DMS114 treated with DMSO at 0.1 percent for 48 hours (cell line): ENCODE measurements at regions not wholly inside any gene's neighbourhood (a gene's known extent, or its start where the extent isn't known, plus 50 kb on each side); places are given as distances from the start of the nearest gene placed in this dataset.

ENCODE experiments used
- DNase-seq: peaks from one replicate; lab custom pipeline; 2025; ENCODE audit not compliant: unreplicated experiment; lab: John Stamatoyannopoulos, UW

DNA sequence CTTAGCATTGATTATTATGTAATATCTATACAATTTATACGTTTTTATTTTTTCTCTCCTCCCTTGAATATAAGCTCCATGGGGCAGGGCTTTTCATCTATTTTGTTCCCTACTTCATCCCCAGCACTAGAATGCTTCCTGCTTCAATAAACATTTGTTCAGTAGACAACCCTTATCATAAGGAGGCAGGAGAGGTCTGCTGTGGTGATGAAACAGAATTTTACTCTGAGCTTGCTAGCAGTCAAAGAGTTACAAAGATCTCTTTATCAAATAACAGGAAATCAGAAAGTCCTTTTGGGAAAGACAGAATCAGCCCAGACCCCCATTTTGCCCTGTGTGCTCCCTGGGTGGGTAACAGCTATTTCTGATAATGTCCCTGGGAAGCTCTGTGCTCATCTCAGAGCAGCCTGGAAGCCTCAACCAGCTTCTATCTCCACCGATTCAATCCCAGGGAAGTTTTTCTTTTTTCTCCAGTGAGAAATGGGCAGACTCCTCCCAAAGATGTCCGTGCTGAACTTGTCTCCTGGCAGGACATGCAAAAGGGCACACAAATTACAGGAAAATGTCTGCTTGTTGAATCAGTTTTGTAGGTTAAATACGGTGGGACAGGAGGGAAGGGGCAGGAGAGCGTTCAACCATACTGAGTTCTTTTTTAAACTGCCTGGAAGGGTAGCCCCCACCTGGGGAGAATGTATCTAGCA lies 84.7 kb upstream of the PKDCC start:
- DNase-seq: no peak

- DNase-seq: no peak
These were observed 83.9 kb upstream of the PKDCC start for GRCh38 chr2:41963661-41964525.

GRCh38 chr2:41965173-41965908 lies 82.5 kb upstream of the PKDCC start:
- no peak for DNase-seq

DNA sequence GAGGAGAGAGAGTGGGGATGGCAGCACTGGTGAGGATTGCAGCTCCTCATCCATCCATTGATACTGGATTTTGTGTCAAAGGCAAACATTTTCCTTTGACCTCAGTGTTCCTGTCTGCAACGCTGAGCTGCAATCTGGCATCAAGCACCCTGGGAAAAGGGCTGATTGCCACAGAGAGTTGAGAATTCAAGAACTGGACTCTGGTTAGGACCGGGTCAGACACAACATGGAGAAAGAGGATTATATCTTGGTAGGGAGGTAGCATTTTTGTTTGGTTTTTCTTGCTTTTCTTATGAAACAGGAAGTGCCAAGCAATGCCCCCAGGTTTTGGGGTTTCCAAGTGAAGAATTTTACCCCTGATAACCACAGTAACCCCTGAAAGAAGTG lies 81.9 kb upstream of the PKDCC start:
- DNase-seq: no peak

DNA sequence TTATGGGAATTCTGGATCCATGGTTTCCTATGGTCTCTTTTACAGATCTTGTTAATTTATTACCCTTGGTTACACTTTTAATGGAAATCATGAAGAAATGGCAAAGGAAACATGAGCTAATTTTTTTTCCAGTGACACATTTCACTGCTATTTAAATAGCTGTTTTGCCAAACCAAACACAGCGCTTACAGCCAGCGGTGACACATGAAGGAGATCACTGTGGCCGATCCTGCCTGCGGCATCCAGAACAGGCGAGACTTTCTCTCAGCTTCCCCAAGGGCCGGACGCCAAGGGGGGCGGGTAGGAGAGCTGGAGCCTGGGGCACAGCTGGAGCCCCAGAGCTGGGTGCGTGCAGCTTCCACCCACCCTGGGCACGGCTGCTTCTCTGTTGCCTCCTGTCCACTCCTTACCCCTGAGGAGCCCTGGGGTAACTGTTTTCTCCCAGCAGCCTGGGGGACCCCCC lies 81.4 kb upstream of the PKDCC start:
- DNase-seq: no peak

DNA sequence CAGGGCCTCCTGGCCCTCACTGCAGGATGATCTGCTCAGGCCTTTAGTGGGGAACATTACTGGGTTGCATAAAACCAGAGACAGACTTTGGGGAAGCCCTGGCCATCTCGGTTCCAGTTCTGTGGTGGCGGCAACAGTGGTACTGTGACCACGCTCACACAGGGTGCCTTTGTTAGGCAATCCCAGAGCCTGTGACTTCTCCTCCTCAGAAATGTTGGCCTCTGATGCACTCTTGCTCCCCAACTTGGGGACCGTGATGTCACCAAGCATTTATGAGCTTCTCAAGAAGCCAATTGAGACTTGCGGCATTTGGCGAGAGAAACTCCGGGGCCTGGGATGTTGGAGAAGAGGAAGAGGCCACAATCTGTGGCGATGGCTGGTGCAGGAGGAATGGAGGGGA lies 80.9 kb upstream of the PKDCC start:
- no peak for DNase-seq

DNA sequence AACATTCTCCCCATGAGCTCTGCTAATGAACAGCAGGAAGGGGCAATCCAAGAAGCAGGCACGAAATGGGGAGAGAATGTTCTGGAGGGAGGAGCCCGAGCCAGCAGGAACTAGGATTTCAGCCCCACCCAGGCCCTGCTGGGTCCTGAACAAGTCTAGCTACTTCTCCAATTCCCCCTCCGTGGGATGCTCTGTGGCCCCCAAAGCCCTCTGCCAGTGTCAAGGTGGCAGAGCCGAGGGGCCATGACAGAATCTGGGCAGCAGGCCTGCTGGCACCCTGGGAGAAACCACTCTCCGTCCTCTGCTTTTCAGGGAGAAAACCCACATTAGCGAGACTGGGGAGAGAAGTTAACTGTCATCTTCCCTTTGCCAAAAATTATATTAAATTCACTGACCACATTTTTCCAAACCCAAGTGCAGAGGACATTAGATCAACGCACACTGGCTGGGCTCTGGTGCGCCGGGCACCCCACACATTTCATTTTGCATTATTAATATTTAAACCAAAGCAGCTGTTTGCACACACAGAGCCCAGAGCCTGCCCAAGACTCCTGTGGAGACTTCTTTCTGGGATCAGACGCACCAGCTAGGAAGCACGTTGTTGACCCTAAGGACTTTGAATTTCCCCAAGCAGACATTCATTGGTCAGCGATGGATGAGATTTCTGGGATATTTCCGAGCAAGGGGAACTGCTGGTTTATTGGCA lies 80.2 kb upstream of the PKDCC start:
- no peak for DNase-seq

- DNase-seq: no peak
These were observed 79.6 kb upstream of the PKDCC start for GRCh38 chr2:41968182-41968578.

DNA sequence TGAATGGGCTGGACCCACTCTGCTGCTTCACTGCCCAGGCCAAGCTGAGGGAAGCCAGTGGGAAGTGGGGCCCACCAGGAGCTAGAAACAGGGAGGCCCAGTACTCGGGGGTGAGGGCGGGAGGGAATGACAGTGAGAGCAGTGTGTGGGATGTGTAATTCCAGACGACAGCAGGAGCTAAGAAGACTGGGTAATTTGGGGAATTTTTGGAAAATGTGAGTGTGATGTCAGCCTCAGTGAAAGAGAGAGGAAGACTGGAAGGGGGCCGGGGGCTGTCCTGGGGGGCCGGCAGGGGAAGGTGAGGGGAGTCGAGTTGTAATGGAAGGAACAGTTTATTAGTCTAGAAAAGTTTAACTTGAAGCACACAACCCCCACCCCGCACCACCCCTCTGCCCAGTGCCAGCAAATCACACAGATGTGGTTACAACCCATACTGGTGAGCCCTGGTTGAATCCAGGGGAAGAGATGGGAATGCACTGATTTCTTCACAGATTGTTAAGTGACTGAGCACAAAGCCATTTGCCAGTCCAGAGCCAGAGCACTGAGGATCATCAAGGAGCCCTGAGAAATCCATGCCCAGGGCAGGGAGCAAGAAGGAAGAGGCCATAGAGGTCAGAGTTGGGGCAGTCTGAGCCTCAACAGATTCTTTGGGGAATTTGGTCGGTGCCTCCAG lies 76.7 kb upstream of the PKDCC start:
- DNase-seq: no peak

- DNase-seq: no peak
These were observed 75.6 kb upstream of the PKDCC start for GRCh38 chr2:41972179-41972578.

DNA sequence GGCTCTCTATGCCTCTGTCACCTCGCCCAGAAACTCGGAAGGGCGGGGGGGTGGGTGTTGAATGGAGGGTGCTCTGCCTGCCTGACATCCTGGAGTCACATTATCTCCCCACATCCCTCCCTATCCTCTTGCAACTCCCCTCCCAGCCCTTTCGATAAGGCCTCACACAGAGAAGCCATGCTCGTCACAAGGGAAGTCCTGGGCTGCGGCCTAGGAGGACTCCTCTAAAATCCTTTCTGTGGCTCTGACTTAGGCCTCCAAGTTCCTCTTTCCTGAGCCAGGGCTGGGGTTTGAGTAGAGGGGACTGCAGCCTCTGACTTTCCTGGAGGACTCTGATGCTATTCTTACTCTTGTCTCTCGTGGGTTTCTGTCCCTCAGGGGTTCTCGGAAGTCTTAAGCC lies 75.0 kb upstream of the PKDCC start:
- DNase-seq: no peak

DNA sequence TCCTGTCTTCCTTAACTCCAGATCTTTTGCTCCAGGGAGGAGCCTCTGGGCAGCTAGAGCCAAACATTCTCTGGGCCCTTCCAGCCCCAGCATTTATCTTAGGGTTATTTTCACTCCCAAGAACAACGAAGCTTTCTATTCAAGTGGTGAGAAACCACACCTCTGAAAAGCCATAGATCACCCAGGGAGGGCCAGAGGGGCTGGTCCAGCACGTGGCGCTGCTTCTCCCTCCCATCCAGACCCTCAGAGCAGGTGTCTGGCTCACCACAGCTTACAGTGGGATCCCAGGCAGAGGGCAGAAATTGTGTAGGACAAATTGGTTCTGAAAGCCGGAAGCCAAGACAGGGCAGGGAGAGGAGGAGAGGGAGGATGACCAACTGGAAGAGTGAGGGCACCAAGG lies 74.0 kb upstream of the PKDCC start:
- no peak for DNase-seq

- DNase-seq: no peak
These were observed 66.4 kb upstream of the PKDCC start for GRCh38 chr2:41981417-41981816.

DNA sequence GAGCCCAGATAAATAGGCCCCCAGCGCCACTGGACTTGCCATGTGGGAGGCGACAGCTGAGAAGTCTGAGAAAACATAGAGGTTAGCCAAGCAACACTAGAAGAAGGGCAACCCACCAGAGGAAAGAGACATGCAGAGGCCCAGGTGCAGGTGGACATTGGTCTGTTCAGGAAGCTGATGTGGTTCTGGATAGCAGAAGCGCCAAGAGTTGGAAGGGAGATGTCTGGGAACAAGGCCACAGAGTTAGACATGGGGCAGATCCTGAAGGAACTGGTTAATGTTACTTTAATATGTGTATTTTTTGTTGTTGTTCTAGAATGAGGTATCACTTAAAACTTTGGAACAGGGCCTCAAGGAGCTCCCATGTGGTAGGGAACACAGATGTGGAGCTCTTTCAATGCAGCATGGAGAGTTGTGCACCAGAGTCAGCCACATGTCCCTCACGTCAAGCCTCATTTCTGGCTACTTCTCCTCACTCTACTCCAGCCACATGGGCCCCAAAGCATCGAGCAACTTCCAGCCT lies 62.2 kb upstream of the PKDCC start:
- DNase-seq: no peak

DNA sequence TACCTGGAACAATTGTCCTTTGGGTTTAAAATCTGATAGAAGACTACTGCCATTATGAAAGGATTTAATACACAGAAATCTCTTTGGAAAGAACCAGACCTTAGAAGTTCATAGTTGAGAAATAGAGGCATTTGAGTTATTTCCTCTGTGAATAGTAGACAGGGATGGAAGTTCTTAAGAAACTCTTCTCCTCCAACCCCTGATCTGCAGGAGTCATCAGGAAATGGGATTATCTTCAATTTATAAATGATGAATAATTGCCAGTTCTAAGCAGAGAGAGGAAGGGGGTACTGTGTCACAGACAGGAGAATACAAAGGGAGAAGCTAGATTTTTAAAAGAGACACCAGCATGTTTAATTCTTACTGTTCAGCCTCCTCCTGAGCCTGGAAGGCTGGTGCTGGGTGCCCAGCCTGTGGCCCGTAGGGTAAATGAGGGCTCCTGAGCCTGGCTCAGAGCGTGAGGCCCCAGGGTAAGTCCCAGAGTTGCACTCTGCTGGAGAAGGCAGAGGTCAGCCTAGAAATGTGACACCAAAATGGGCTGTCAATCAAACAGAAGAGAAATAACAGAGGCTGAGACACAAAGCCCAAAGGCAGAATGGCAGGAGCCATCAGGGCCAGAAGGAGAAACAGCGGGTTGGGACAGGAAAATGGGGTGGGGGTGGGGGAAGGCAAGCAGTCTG lies 58.2 kb upstream of the PKDCC start:
- DNase-seq: no peak

GRCh38 chr2:41990245-41990644 lies 57.6 kb upstream of the PKDCC start:
- no peak for DNase-seq

DNA sequence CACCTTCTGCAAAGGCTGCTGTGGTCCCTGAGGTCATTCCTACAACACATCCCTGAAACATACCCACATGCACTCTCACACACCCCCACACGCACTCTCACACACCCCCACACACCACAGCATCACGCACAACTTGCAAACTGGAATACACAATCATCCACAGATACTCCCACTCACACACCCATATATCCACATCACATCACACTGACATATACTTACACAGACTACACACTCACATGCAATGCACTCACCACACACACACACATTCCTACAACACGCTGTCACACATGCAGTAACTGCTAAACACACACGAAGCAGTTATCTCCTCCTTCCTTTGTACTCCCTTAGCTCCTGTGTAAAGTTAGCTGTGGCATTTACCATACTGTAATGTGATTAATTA lies 57.1 kb upstream of the PKDCC start:
- no peak for DNase-seq

DNA sequence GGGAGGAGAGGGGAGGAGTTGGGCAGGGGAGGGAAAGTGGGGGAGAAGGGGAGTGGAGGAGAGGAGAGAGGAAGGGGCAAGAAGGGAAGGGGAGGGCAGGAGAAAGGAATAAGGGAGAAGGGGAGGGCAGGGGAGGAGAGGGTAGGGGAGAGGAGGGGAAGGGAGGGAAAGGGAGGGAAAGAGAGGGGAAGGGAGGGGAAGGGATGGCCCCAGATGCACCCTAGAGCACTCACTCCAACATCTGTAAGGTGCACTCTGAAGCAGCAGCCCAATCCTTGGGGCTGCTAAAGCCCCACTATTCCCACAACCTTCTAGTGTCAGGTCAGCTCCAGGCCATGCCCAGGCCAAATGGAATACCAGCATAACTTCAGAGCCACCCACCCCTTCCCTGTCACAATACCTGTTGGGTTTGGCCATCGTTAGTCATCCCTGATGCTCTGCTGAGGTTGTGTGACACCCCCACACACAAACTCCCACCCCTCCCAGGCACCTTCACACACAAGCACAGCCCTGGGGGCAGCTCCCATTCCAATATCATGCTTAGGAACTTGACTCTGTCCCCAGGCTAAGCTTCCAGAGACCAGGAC lies 55.7 kb upstream of the PKDCC start:
- DNase-seq: no peak

GRCh38 chr2:41992671-41993434 lies 55.0 kb upstream of the PKDCC start:
- DNase-seq: no peak
